SK-N-SH (cell line): ENCODE measurements at regions not wholly inside any gene's neighbourhood (a gene's known extent, or its start where the extent isn't known, plus 50 kb on each side); places are given as distances from the start of the nearest gene placed in this dataset.

ENCODE experiments used
- CHD2 ChIP-seq: fragments of 150-350 bp; IDR thresholded peaks from 2 replicates; pipeline ENCODE4 v1.6.1; 2018; ENCODE audit warnings: low read length; ENCODE audit not compliant: partially characterized antibody
- CTCF ChIP-seq: fragments of 200-600 bp; sonication (generic); IDR thresholded peaks from 2 replicates; pipeline ENCODE4 v1.6.1; 2017; ENCODE audit warnings: antibody characterized with exemption, mild to moderate bottlenecking, moderate library complexity
- EP300 ChIP-seq, 2 experiments: IDR thresholded peaks; 2 replicates each; pipeline versions ENCODE4 v1.4.0 to v1.6.1; 2012; ENCODE audit warnings: borderline replicate concordance in 1 of 2, low read depth in 1 of 2, low read length in 1 of 2
- FOSL2 ChIP-seq: IDR thresholded peaks from 2 replicates; pipeline ENCODE4 v1.4.0; 2012; ENCODE audit warnings: low read depth, mild to moderate bottlenecking, moderate library complexity, borderline replicate concordance
- GABPA ChIP-seq: IDR thresholded peaks from 2 replicates; pipeline ENCODE4 v1.4.0; 2012; ENCODE audit warnings: low read depth, mild to moderate bottlenecking
- NFIC ChIP-seq: IDR thresholded peaks from 2 replicates; pipeline ENCODE4 v1.4.0; 2012; ENCODE audit warnings: borderline replicate concordance
- NRF1 ChIP-seq: IDR thresholded peaks from 2 replicates; pipeline ENCODE4 v1.6.1; 2012; ENCODE audit warnings: low read depth, mild to moderate bottlenecking, low read length
- PBX3 ChIP-seq: IDR thresholded peaks from 2 replicates; pipeline ENCODE4; 2012
- POLR2AphosphoS5 ChIP-seq: IDR thresholded peaks from 2 replicates; pipeline ENCODE4 v1.6.1; 2012; ENCODE audit warnings: low read depth, low read length
- RAD21 ChIP-seq: IDR thresholded peaks from 2 replicates; pipeline ENCODE4 v1.6.1; 2012; ENCODE audit warnings: mild to moderate bottlenecking, low read length
- REST ChIP-seq: IDR thresholded peaks from 2 replicates; pipeline ENCODE4 v1.6.1; 2012; ENCODE audit warnings: mild to moderate bottlenecking, low read depth, low read length, moderate library complexity
- SMC3 ChIP-seq: IDR thresholded peaks from 2 replicates; pipeline ENCODE4 v1.6.1; 2012; ENCODE audit warnings: low read depth, low read length, improper control_type of control experiment
- TAF1 ChIP-seq: IDR thresholded peaks from 2 replicates; pipeline ENCODE4 v1.6.1; 2012; ENCODE audit warnings: low read depth, mild to moderate bottlenecking, low read length, moderate library complexity, borderline replicate concordance
- TEAD4 ChIP-seq: IDR thresholded peaks from 2 replicates; pipeline ENCODE4 v1.4.0; 2012; ENCODE audit warnings: mild to moderate bottlenecking, borderline replicate concordance; ENCODE audit not compliant: insufficient read depth

GRCh38 chr4:130361616-130362015, 1265.7 kb downstream of the C4orf33 start:
- TF ChIP-seq CTCF (no peak), FOSL2 (no peak), TAF1 (no peak), REST (no peak), TEAD4 (no peak), NRF1 (no peak), GABPA (no peak), POLR2AphosphoS5 (no peak), RAD21 (no peak), PBX3 (no peak), NFIC (no peak), SMC3 (no peak), CHD2 (no peak), EP300 (IDR thresholded peaks at IDR 0.05; ENCODE audit: borderline replicate concordance in 1 of 2, low read depth in 1 of 2, low read length in 1 of 2) (no peak)
